ENCODE measurements at regions not wholly inside any gene's neighbourhood (a gene's known extent, or its start where the extent isn't known, plus 50 kb on each side); places are given as distances from the start of the nearest gene placed in this dataset.
"Not testable (repeated sequence)": the region's sequence is repeated elsewhere in the genome, so short reads cannot be mapped to it uniquely, and the experiment has no call there.

DNA sequence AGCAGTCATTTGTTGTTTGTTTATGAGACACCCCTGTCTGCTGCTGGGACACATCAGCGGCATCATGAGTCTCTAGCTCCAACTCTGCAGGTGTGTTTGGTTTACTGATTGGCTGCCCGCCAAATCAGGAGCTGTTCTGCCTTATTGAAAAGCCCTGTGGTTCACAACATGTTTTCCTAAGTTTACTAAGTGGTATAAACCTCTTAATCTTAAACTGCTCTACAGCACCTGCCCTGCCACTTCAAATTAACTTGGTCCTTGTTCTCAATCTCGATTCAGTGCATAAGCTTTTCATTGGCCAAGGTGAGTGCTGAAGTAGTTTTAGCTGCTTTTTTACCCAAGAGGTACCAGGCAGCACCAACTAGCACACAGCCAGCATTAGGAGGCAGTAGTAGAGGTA, 77.8 kb upstream of the WDR72 start:
- Mint-ChIP-seq H3K9me3 (no peaks in the 10 kb centered on the region), H3K4me3 (no peak overlapping the region), H3K27ac (no peak overlapping the region), H3K36me3 (no peaks in the 10 kb centered on the region), H3K4me1 (ENCODE audit: low read depth) (no peaks in the 10 kb centered on the region), H3K27me3 (no peaks in the 10 kb centered on the region)
- CTCF ChIA-PET = no interaction called here
- POLR2A ChIA-PET = no interaction called here
- no peak for DNase-seq
- intact Hi-C loops (cut with micrococcal nuclease) = no loop called here

DNA sequence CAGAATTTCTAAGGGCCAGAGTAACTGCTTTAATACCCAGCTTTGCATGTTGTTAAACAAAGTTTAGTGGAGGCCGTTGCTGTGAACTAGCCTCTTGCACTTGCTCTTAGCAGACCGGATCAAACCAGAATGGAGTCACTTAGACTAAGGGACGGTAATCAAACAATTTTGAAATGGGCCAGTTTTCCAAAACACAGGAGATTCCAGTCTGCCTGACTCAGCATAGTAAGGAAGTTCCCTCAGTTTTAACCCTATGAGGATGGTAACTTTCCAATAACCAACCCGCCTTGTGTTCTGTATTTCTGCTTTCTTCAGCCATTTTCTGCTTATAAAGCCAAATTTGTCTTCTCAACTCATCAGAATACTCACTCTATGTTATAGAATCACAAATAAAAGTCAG, 77.2 kb upstream of the WDR72 start:
- Mint-ChIP-seq H3K27ac (no peak overlapping the region), H3K27me3 (no peaks in the 10 kb centered on the region), H3K9me3 (no peaks in the 10 kb centered on the region), H3K4me3 (no peak overlapping the region), H3K36me3 (no peaks in the 10 kb centered on the region), H3K4me1 (ENCODE audit: low read depth) (no peaks in the 10 kb centered on the region)
- DNase-seq = no peak
- CTCF ChIA-PET = no interaction called here
- intact Hi-C loops (cut with micrococcal nuclease) = no loop called here
- POLR2A ChIA-PET = no interaction called here

DNA sequence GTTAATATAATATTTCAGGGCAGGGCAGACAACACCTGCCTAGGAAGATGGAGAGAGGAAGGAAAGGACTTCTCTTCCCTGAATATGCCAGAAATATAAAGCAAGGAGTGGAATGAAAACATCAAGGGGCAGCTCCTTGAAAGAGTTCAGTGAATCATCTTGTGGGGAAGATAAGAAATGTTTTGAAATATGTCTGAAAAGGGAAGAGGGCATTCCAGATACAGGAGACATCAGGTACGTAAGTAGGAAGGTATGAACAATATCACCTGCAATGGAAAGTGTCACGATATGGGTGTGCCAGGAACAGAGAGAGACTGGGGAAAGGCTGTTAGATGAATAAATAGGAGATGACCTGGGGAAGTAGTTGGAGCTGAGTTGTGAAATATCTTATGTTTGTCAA, 75.8 kb upstream of the WDR72 start:
- no peaks in the 10 kb centered on the region for H3K9me3 Mint-ChIP-seq
- no peak overlapping the region for H3K4me3 Mint-ChIP-seq
- intact Hi-C loops (cut with micrococcal nuclease) = no loop called here
- H3K27ac Mint-ChIP-seq = no peak overlapping the region
- POLR2A ChIA-PET = no interaction called here
- H3K36me3 Mint-ChIP-seq = no peaks in the 10 kb centered on the region
- CTCF ChIA-PET = no interaction called here
- H3K4me1 Mint-ChIP-seq (ENCODE audit: low read depth) = no peaks in the 10 kb centered on the region
- peaks cover 1% of the 10 kb centered on the region for H3K27me3 Mint-ChIP-seq
- no peak for DNase-seq

DNA sequence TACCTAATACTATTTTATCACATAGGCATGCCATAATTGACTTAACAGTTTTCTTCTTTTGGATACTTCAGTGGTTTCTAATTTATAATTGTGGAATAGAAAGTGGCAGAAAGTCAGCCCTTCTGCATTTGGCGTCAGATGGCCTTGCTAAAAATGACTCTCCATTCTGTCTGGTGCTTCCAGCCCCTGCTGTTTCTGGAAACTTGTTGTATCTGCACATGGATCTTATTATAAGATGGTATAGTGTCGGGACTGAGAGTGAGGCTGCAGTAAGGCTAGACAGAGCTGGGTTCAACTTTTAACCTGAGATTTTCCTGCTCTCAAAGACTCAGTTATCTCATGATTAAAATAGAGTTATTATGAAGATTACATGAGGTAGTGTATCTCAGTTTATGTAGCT, 74.8 kb upstream of the WDR72 start:
- H3K4me3 Mint-ChIP-seq = no peak overlapping the region
- H3K27me3 Mint-ChIP-seq = peaks cover 1% of the 10 kb centered on the region
- POLR2A ChIA-PET = no interaction called here
- intact Hi-C loops (cut with micrococcal nuclease) = no loop called here
- no peak for DNase-seq
- H3K4me1 Mint-ChIP-seq (ENCODE audit: low read depth) = no peaks in the 10 kb centered on the region
- CTCF ChIA-PET = no interaction called here
- no peaks in the 10 kb centered on the region for H3K36me3 Mint-ChIP-seq
- H3K9me3 Mint-ChIP-seq = no peaks in the 10 kb centered on the region
- H3K27ac Mint-ChIP-seq = no peak overlapping the region

DNA sequence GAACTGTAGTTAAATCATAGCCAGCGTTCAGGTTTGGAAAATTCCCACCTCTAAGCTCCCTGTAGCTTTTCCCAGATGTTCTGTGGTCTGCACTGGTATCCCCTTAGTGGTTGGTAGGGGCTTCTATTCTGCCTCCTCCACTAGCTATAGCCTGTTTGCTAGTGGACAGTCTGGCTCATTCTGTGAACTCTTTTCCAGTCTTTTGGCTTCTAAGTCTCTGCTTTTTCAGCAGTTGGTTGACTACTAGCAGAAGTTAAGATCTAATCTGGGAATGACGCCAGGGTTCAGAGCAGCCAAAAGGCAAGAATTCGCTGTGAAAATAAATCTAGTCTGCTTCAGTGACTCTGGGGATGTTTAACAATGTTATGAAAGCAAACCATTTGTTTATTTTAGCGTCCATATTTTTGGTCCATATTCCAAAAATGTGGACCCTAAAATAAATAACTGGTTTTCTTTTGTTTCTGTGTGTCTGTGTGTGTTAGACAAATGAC, 73.7 kb upstream of the WDR72 start:
- Mint-ChIP-seq H3K27ac (no peak overlapping the region), H3K4me1 (ENCODE audit: low read depth) (no peaks in the 10 kb centered on the region), H3K9me3 (no peaks in the 10 kb centered on the region), H3K27me3 (peaks cover 1% of the 10 kb centered on the region), H3K36me3 (no peaks in the 10 kb centered on the region), H3K4me3 (no peak overlapping the region)
- no peak for DNase-seq
- intact Hi-C loops (cut with micrococcal nuclease) = no loop called here
- CTCF ChIA-PET = no interaction called here
- POLR2A ChIA-PET = no interaction called here

DNA sequence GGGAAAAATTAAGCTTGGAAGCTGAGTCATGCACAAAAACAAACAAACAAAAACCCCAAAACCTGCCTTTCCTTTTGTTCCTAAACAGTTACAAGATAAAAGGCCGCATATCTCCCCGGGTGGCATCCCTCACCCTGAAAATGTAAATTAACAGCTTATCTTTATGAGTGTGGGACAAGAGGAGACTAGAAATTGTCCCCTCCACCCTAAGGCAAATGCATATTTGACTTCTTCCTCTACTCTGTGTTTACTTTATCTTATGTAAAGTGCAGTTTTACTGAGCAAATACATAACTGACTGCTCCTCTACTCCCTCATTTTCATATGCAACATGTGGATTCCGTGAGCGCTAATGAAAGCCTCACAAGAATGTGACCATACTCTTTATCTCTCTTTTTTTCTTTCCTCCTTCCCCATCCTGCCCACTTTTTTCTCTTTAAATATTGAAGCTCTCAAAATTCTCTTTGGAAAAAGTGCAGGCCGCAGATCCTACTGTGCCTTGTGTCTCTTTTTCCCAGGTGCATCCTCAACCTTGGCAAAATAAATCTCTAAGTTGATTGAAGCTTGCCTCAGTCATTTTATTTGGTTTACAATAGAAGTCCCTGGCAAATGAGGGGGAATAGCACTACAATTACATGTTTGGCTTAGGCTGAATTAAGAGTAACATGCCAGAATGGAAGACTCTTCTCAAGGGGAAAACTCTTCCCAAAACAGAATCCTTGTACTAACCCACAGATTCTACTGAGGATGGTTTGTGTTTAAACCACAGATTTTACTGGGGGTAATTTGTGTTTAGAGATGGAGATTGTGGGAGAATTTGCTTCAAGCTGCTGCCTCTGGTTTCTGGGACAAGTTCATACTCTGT, 72.7 kb upstream of the WDR72 start:
- Mint-ChIP-seq H3K9me3 (no peaks in the 10 kb centered on the region), H3K27me3 (peaks cover 1% of the 10 kb centered on the region), H3K4me1 (ENCODE audit: low read depth) (no peaks in the 10 kb centered on the region), H3K27ac (no peak overlapping the region), H3K36me3 (no peaks in the 10 kb centered on the region), H3K4me3 (no peak overlapping the region)
- intact Hi-C loops (cut with micrococcal nuclease) = no loop called here
- POLR2A ChIA-PET = no interaction called here
- no peak for DNase-seq
- CTCF ChIA-PET = no interaction called here

DNA sequence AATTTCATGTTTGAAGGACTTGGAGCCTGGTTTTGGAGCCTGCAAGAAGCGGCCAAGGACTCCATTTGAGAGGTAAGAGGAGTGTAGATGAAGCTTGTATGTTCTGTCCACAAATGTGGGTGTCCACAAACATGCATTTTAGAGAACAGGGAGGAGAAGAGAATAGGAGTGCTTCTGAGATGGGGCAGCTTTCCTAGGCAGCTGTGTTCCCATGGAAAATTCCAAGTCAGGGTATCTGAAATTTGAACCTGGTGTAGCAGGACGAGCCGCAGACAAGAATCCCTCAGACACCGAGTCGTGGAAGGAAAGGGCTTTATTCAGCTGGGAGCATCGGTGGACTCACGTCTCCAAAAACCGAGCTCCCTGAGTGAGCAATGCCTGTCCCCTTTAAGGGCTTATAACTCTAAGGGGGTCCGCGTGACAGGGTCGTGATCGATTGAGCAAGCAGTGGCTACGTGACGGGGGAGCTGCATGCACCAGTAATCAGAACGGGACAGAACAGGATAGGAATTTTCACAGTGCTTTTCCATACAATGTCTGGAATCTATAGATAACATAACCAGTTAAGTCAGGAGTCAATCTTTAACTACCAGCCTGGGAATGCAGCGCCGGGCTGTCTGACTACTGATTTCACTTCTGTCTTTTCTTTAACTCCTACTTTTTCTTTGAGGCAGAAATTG, 71.4 kb upstream of the WDR72 start:
- intact Hi-C loops (cut with micrococcal nuclease) = no loop called here
- CTCF ChIA-PET = no interaction called here
- no peaks in the 10 kb centered on the region for H3K36me3 Mint-ChIP-seq

DNA sequence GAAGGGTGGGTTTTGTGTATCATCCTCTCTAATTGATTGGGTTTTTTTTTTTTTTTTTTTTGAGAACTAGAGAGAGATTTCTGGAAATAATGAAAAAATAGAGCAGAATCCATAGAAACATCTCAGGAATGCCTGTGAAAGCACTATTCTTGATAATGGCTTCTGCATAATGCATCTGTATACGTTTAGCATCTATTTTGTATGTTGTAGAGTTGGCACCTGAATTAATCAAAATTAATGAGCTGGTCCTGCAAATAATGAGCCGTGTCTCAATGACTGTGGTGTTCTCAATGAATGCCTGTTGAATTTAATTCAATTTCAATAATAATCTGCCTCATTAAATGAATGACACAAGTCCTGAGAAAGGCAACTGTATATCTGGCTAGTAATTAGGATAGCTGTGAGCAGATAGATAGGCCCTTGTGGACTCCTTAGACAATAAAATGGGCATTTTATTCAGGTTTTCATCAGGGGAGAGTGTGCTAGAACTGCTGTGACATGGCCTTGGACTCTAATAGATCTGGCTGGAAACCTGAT, 70.5 kb upstream of the WDR72 start:
- no peak overlapping the region for H3K4me3 Mint-ChIP-seq
- ChIA-PET POLR2A (no interaction called here), CTCF (no interaction called here)
- H3K4me1 Mint-ChIP-seq (ENCODE audit: low read depth) = no peaks in the 10 kb centered on the region
- H3K27me3 Mint-ChIP-seq = peaks cover 1% of the 10 kb centered on the region
- intact Hi-C loops (cut with micrococcal nuclease) = no loop called here
- H3K9me3 Mint-ChIP-seq = no peaks in the 10 kb centered on the region
- H3K36me3 Mint-ChIP-seq = no peaks in the 10 kb centered on the region
- DNase-seq = no peak
- H3K27ac Mint-ChIP-seq = no peak overlapping the region

More for the DNA sequence above, 71.4 kb upstream of the WDR72 start:
- Mint-ChIP-seq H3K27ac (no peak overlapping the region), H3K9me3 (no peaks in the 10 kb centered on the region), H3K4me3 (no peak overlapping the region), H3K27me3 (peaks cover 1% of the 10 kb centered on the region), H3K4me1 (ENCODE audit: low read depth) (no peaks in the 10 kb centered on the region)
- DNase-seq = no peak
- POLR2A ChIA-PET = no interaction called here

DNA sequence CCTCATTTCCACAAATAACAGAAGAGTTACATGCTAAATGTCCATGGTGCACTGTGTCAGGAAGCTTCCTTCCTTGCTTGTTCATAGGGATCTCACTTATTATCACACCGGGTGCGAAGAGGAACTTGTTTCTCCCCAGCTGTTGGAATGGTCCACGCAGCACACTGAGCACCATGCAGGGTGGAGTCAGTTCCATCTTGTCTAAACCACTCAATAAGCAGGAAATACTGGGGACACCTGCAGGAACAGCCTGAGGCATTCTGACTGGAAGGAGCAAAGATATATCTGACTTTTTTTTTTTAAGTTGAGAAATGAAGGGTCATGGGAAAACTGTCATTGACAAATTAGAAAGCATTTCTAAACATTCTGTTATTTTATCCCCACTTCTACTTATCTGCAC, 70.0 kb upstream of the WDR72 start:
- POLR2A ChIA-PET = no interaction called here
- CTCF ChIA-PET = no interaction called here
- no peak overlapping the region for H3K27ac Mint-ChIP-seq
- H3K4me1 Mint-ChIP-seq (ENCODE audit: low read depth) = no peaks in the 10 kb centered on the region
- no peak overlapping the region for H3K4me3 Mint-ChIP-seq
- H3K36me3 Mint-ChIP-seq = no peaks in the 10 kb centered on the region
- intact Hi-C loops (cut with micrococcal nuclease) = no loop called here
- H3K9me3 Mint-ChIP-seq = peaks cover 5% of the 10 kb centered on the region
- DNase-seq = no peak
- H3K27me3 Mint-ChIP-seq = peaks cover 1% of the 10 kb centered on the region

DNA sequence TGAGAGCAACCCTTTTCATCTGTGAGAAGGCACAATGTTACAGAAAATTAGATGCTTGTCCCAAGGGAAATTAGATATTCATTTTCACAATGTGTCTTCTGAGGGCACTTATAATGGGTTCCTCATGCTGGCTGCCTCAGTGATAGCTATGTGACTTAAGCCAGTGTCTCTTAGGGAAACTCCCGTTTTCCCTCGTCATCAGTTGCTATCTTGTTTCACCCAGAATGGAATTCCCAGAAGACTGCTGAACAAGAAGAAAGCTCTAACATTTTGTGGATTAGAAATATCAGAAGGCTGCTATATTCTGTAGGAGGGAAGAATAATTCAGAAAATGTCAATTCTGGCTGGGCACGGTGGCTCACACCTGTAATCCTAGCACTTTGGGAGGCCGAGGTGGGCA, 67.9 kb upstream of the WDR72 start:
- Mint-ChIP-seq H3K9me3 (peaks cover 9% of the 10 kb centered on the region), H3K4me1 (ENCODE audit: low read depth) (no peaks in the 10 kb centered on the region), H3K4me3 (no peak overlapping the region), H3K36me3 (no peaks in the 10 kb centered on the region), H3K27ac (no peak overlapping the region), H3K27me3 (peaks cover 1% of the 10 kb centered on the region)
- ChIA-PET POLR2A (no interaction called here), CTCF (no interaction called here)
- DNase-seq = no peak
- intact Hi-C loops (cut with micrococcal nuclease) = no loop called here

DNA sequence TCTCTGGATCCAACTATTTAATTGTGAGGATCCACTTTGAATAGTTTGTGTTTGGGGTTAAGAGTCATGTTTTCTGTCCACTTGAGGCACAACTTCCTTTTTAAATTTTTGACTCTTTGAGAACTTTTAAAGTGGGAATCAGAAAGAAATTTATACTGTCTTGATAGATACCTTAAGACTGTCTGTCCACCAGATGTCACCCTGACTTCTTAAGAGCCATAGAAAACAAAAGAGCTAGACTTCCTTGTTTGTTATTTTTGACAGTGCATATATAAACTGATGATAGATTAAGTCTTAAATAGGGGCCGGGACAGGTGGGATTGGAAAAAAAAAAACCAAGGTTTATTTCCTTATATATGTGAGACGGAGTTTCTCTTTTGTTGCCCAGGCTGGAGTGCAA, 52.1 kb upstream of the WDR72 start:
- no peak for DNase-seq
- H3K36me3 Mint-ChIP-seq = no peaks in the 10 kb centered on the region
- no peak overlapping the region for H3K27ac Mint-ChIP-seq
- peaks cover 3% of the 10 kb centered on the region for H3K27me3 Mint-ChIP-seq
- H3K9me3 Mint-ChIP-seq = no peaks in the 10 kb centered on the region
- POLR2A ChIA-PET = no interaction called here
- H3K4me1 Mint-ChIP-seq (ENCODE audit: low read depth) = peaks cover 3% of the 10 kb centered on the region
- CTCF ChIA-PET = no interaction called here
- intact Hi-C loops (cut with micrococcal nuclease) = no loop called here
- H3K4me3 Mint-ChIP-seq = no peak overlapping the region

DNA sequence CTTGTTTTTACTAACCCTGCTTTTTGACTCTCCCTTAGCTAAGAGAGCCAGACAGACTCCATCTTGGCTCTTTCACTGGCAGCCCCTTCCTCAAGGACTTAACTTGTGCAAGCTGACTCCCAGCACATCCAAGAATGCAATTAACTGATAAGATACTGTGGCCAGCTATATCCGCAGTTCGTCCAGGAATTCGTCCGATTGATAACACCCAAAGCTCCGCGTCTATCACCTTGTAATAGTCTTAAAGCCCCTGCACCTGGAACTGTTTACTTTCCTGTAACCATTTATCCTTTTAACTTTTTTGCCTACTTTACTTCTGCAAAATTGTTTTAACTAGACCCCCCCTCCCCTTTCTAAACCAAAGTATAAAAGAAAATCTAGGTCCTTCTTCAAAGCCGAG, 50.8 kb upstream of the WDR72 start:
- POLR2A ChIA-PET; DNase-seq; H3K36me3 Mint-ChIP-seq; H3K4me3 Mint-ChIP-seq; intact Hi-C loops (cut with micrococcal nuclease); H3K27me3 Mint-ChIP-seq; H3K9me3 Mint-ChIP-seq; CTCF ChIA-PET; H3K4me1 Mint-ChIP-seq (ENCODE audit: low read depth); H3K27ac Mint-ChIP-seq: not testable (repeated sequence)

All from activated CD4-positive, alpha-beta memory T cell treated with anti-CD3 and anti-CD28 coated beads for 36 hours (primary cell).